HUES48 (cell line): ENCODE measurements at regions not wholly inside any gene's neighbourhood (a gene's known extent, or its start where the extent isn't known, plus 50 kb on each side); places are given as distances from the start of the nearest gene placed in this dataset.
"Not testable (repeated sequence)": the region's sequence is repeated elsewhere in the genome, so short reads cannot be mapped to it uniquely, and the experiment has no call there.

Experiments
- H3K27ac ChIP-seq: one replicate; pipeline ENCODE4 v1.7.0; 2013; ENCODE audit warnings: low read depth, low read length, inconsistent platforms
- H3K27me3 ChIP-seq: 2 replicates; pipeline ENCODE4 v1.6.1; 2013; ENCODE audit warnings: mild to moderate bottlenecking, low read length; ENCODE audit not compliant: control insufficient read depth, insufficient read depth
- H3K36me3 ChIP-seq: 2 replicates; pipeline ENCODE4 v1.6.1; 2013; ENCODE audit warnings: low read length; ENCODE audit not compliant: control insufficient read depth, insufficient read depth
- H3K4me1 ChIP-seq: 2 replicates; pipeline ENCODE4 v1.6.1; 2013; ENCODE audit warnings: mild to moderate bottlenecking, low read length; ENCODE audit not compliant: control insufficient read depth, insufficient read depth
- H3K4me3 ChIP-seq: 2 replicates; pipeline ENCODE4 v1.5.1; 2013; ENCODE audit warnings: mild to moderate bottlenecking, low read depth, low read length
- H3K9ac ChIP-seq: 2 replicates; pipeline ENCODE4 v1.6.1; 2013; ENCODE audit warnings: mild to moderate bottlenecking, low read depth, low read length, moderate library complexity
- H3K9me3 ChIP-seq: 2 replicates; pipeline ENCODE4 v1.6.1; 2013; ENCODE audit warnings: low read length; ENCODE audit not compliant: control insufficient read depth, insufficient read depth

DNA sequence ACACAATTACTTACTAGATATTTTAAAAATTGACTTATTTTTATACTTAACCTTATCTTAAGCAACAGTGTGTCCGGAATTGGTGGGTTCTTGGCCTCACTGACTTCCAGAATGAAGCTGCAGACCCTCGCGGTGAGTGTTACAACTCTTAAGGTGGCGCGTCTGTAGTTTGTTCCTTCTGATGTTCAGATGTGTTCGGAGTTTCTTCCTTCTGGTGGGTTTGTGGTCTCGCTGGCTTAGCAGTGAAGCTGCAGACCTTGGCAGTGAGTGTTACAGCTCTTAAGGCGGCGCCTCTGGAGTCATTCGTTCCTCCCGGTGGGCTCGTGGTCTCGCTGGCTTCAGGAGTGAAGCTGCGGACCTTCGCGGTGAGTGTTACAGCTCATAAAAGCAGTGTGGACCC, 322.5 kb upstream of the CITED2 start:
- not testable (repeated sequence) for H3K4me3 ChIP-seq, H3K27ac ChIP-seq, H3K27me3 ChIP-seq, H3K9me3 ChIP-seq, H3K36me3 ChIP-seq, H3K9ac ChIP-seq, H3K4me1 ChIP-seq

DNA sequence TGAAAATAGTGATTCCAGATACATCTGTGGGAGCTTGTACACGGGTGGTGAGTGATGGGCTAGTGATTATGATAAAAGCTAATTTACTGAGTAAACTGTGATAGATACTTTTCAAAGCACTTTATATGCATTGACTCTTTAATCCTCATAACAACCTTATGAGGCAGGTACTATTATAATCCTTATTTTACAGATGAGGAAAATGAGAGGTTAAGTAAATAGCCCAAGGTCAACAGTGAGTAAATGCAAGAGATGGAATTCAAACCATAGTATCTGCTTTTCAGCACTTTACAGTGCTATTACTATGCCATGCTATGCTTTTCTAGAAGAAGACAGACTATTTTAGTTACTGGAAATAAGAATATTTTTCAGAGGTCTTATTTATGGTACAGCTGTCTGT, 320.9 kb upstream of the CITED2 start:
- H3K4me1 ChIP-seq, result no peaks in the 10 kb centered on the region
- no peaks in the 10 kb centered on the region for H3K36me3 ChIP-seq
- no peaks in the 10 kb centered on the region for H3K27me3 ChIP-seq
- no peak overlapping the region for H3K27ac ChIP-seq
- no peak overlapping the region for H3K9ac ChIP-seq
- no peak overlapping the region for H3K4me3 ChIP-seq
- H3K9me3 ChIP-seq, result no peaks in the 10 kb centered on the region

DNA sequence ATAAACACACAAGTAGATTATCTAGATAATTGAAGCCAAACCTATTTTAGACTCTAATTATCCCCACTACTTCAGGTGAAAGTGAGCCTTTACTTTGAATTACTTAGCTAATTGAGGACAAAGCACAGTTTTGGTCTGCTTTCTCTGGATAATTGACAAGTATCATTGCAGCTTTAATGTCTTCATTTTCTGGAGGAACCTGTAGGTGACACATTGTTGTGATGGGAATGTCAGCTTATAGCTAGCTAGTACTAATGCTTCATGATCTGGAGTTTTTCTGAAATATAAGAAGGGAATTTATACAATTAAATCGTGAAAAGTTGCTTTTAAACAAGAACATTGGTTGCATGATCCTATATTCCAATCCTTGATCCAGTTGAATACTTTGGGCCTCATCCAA, 319.3 kb upstream of the CITED2 start:
- H3K4me3 ChIP-seq, result no peak overlapping the region
- no peak overlapping the region for H3K27ac ChIP-seq
- H3K27me3 ChIP-seq, result no peaks in the 10 kb centered on the region
- H3K36me3 ChIP-seq, result no peaks in the 10 kb centered on the region
- H3K9ac ChIP-seq, result no peak overlapping the region
- H3K4me1 ChIP-seq, result no peaks in the 10 kb centered on the region
- H3K9me3 ChIP-seq, result no peaks in the 10 kb centered on the region

- H3K27ac ChIP-seq, result no peak overlapping the region
- H3K27me3 ChIP-seq, result no peaks in the 10 kb centered on the region
- no peak overlapping the region for H3K4me3 ChIP-seq
- H3K4me1 ChIP-seq, result no peaks in the 10 kb centered on the region
- H3K9me3 ChIP-seq, result no peaks in the 10 kb centered on the region
- no peak overlapping the region for H3K9ac ChIP-seq
- H3K36me3 ChIP-seq, result no peaks in the 10 kb centered on the region
Observed at GRCh38 chr6:139690007-139690406, 315.6 kb upstream of the CITED2 start.

- H3K27me3 ChIP-seq, result no peaks in the 10 kb centered on the region
- no peak overlapping the region for H3K9ac ChIP-seq
- no peak overlapping the region for H3K4me3 ChIP-seq
- no peaks in the 10 kb centered on the region for H3K9me3 ChIP-seq
- no peaks in the 10 kb centered on the region for H3K4me1 ChIP-seq
- no peaks in the 10 kb centered on the region for H3K36me3 ChIP-seq
- no peak overlapping the region for H3K27ac ChIP-seq
Observed at GRCh38 chr6:139687055-139687454, 312.6 kb upstream of the CITED2 start.

GRCh38 chr6:139686308-139686707, 311.9 kb upstream of the CITED2 start:
- no peak overlapping the region for H3K27ac ChIP-seq
- H3K4me3 ChIP-seq, result no peak overlapping the region
- H3K9ac ChIP-seq, result no peak overlapping the region
- H3K4me1 ChIP-seq, result no peaks in the 10 kb centered on the region
- no peaks in the 10 kb centered on the region for H3K9me3 ChIP-seq
- no peaks in the 10 kb centered on the region for H3K27me3 ChIP-seq
- no peaks in the 10 kb centered on the region for H3K36me3 ChIP-seq

DNA sequence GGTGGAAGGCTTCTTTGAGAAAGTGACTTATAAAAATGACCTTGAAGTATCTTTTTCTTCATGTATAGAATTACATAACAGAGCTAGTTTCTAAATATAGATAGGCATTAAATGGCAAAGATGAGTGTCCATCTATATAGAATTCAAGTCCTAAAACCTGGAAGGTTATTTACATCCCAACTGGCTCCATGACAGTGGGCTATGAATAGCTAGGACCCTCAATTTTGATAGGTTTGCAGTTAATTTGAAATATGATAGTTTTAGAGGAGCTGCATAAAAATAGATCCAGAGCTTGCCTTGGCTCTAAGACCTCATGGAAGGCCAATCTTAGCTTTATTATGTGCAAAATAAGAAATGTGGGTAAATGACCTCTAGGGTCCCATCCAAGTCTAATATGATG, 310.6 kb upstream of the CITED2 start:
- no peak overlapping the region for H3K27ac ChIP-seq
- H3K9ac ChIP-seq, result no peak overlapping the region
- H3K4me3 ChIP-seq, result no peak overlapping the region
- no peaks in the 10 kb centered on the region for H3K27me3 ChIP-seq
- no peaks in the 10 kb centered on the region for H3K36me3 ChIP-seq
- no peaks in the 10 kb centered on the region for H3K4me1 ChIP-seq
- H3K9me3 ChIP-seq, result no peaks in the 10 kb centered on the region

DNA sequence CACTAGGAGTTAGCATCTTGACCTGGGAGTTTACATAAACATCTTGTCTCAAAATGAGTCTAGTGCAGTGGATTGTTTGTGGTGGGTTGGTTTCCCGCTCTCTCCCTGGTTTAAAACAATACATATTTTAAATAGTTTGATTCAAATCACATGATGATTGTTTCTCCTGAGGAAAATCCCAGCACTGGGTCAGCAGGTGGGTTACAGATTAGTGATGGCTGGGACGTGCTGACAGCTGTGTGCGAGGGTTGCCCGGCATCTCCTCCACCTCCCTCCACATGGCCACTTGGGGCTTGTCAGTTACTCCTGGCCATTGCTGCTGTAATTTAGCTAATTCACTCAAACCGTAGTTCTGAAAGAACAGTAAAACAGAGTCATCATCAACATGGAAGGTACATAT, 306.4 kb upstream of the CITED2 start:
- no peaks in the 10 kb centered on the region for H3K36me3 ChIP-seq
- no peak overlapping the region for H3K9ac ChIP-seq
- no peaks in the 10 kb centered on the region for H3K4me1 ChIP-seq
- no peak overlapping the region for H3K27ac ChIP-seq
- H3K27me3 ChIP-seq, result no peaks in the 10 kb centered on the region
- H3K4me3 ChIP-seq, result no peak overlapping the region
- H3K9me3 ChIP-seq, result no peaks in the 10 kb centered on the region

GRCh38 chr6:139679516-139680179, 305.2 kb upstream of the CITED2 start:
- no peak overlapping the region for H3K9ac ChIP-seq
- H3K36me3 ChIP-seq, result no peaks in the 10 kb centered on the region
- H3K27ac ChIP-seq, result no peak overlapping the region
- H3K4me1 ChIP-seq, result no peaks in the 10 kb centered on the region
- no peaks in the 10 kb centered on the region for H3K27me3 ChIP-seq
- no peaks in the 10 kb centered on the region for H3K9me3 ChIP-seq
- H3K4me3 ChIP-seq, result no peak overlapping the region

- no peaks in the 10 kb centered on the region for H3K36me3 ChIP-seq
- no peaks in the 10 kb centered on the region for H3K9me3 ChIP-seq
- H3K27me3 ChIP-seq, result no peaks in the 10 kb centered on the region
- no peak overlapping the region for H3K9ac ChIP-seq
- H3K27ac ChIP-seq, result no peak overlapping the region
- H3K4me3 ChIP-seq, result no peak overlapping the region
- H3K4me1 ChIP-seq, result no peaks in the 10 kb centered on the region
Observed at GRCh38 chr6:139676718-139677117, 302.3 kb upstream of the CITED2 start.

GRCh38 chr6:139666284-139666683, 291.8 kb upstream of the CITED2 start:
- Histone ChIP-seq H3K4me3 (no peak overlapping the region), H3K9me3 (0 out of 2 replicates have a peak, but pooled peaks cover 5% of the 10 kb centered on the region), H3K36me3 (no peaks in the 10 kb centered on the region), H3K27me3 (no peaks in the 10 kb centered on the region), H3K9ac (no peak overlapping the region), H3K27ac (no peak overlapping the region), H3K4me1 (no peaks in the 10 kb centered on the region)

- Histone ChIP-seq H3K36me3 (no peaks in the 10 kb centered on the region), H3K4me3 (no peak overlapping the region), H3K9me3 (0 out of 2 replicates have a peak, but pooled peaks cover 5% of the 10 kb centered on the region), H3K27me3 (no peaks in the 10 kb centered on the region), H3K4me1 (no peaks in the 10 kb centered on the region), H3K9ac (no peak overlapping the region), H3K27ac (no peak overlapping the region)
Observed at GRCh38 chr6:139663996-139664395, 289.5 kb upstream of the CITED2 start.
